Loucy (cell line): ENCODE measurements at regions not wholly inside any gene's neighbourhood (a gene's known extent, or its start where the extent isn't known, plus 50 kb on each side); places are given as distances from the start of the nearest gene placed in this dataset.

Experiments
- EZH2phosphoT487 ChIP-seq: fragments of 200-600 bp; IDR thresholded peaks from 2 replicates; pipeline ENCODE4 v1.6.1; 2018; ENCODE audit warnings: antibody characterized with exemption, mild to moderate bottlenecking, moderate library complexity, borderline replicate concordance
- TF ChIP-seq, protein P1 (sequence below): fragments of 200-600 bp; sonication (generic); conservative IDR thresholded peaks from 2 replicates; pipeline ENCODE4 v1.5.1; 2014; ENCODE audit warnings: mild to moderate bottlenecking, antibody characterized with exemption, low read length

DNA sequence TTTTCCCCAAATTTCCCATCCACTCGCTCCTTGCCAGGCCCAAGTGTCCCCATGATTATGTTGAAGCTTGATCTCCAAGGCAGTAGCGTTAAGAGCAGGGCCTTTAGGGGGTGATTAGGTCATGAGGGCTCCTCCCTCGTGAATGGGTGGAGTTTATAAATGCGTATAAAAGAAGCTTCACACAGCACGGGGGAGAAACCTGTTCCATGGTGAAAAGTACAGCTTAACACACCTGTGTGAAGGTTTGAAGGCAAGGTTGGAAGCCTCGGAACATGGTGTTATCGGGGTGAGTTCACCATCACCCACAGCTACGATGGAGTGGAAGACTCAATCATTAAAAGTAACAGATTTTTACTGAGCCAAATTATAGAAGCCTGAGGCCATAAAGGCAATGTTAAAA, 137.4 kb upstream of the ALKAL2 start:
- TF ChIP-seq, protein P1, sequence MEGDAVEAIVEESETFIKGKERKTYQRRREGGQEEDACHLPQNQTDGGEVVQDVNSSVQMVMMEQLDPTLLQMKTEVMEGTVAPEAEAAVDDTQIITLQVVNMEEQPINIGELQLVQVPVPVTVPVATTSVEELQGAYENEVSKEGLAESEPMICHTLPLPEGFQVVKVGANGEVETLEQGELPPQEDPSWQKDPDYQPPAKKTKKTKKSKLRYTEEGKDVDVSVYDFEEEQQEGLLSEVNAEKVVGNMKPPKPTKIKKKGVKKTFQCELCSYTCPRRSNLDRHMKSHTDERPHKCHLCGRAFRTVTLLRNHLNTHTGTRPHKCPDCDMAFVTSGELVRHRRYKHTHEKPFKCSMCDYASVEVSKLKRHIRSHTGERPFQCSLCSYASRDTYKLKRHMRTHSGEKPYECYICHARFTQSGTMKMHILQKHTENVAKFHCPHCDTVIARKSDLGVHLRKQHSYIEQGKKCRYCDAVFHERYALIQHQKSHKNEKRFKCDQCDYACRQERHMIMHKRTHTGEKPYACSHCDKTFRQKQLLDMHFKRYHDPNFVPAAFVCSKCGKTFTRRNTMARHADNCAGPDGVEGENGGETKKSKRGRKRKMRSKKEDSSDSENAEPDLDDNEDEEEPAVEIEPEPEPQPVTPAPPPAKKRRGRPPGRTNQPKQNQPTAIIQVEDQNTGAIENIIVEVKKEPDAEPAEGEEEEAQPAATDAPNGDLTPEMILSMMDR: no peak
- no peak for TF ChIP-seq EZH2phosphoT487
